Heart left ventricle (tissue), 16 donors: ENCODE measurements at regions not wholly inside any gene's neighbourhood (a gene's known extent, or its start where the extent isn't known, plus 50 kb on each side); places are given as distances from the start of the nearest gene placed in this dataset.

ENCODE experiments used
- ATAC-seq, 4 donors: fragments of 200-7000 bp; cut with Tn5 transposase; one replicate each; pipeline ENCODE4 v1.9.1; 2020 to 2022; ENCODE audit warnings: moderate library complexity in 4 of 4, mild to moderate bottlenecking in 3 of 4, moderate number of reproducible peaks in 1 of 4
- DNase-seq, 5 donors: peaks; one replicate each; pipeline ENCODE4 v3.0.0-alpha.2; 2020
- H3K27ac ChIP-seq, 12 donors: fragments of 200-600 bp; sonication (generic) in 4 of 12; one replicate each; pipeline versions ENCODE4 v1.5.0 to v1.8.0; 2016 to 2022; ENCODE audit warnings: mild to moderate bottlenecking in 2 of 12
- H3K27me3 ChIP-seq, 9 donors: fragments of 200-600 bp; sonication (generic) in 2 of 9; one replicate each; pipeline versions ENCODE4 v1.5.1 to v1.8.0; 2016 to 2022; ENCODE audit warnings: mild to moderate bottlenecking in 3 of 9
- H3K36me3 ChIP-seq, 9 donors: fragments of 200-600 bp; sonication (generic) in 2 of 9; one replicate each; pipeline versions ENCODE4 v1.5.0 to v1.8.0; 2018 to 2022; ENCODE audit warnings: mild to moderate bottlenecking in 2 of 9
- H3K4me1 ChIP-seq, 12 donors: fragments of 200-600 bp; sonication (generic) in 4 of 12; one replicate each; pipeline versions ENCODE4 v1.5.0 to v1.8.0; 2016 to 2022; ENCODE audit warnings: mild to moderate bottlenecking in 3 of 12
- H3K4me3 ChIP-seq, 12 donors: fragments of 200-600 bp; sonication (generic) in 4 of 12; one replicate each; pipeline versions ENCODE4 v1.5.0 to v1.8.0; 2017 to 2022; ENCODE audit warnings: mild to moderate bottlenecking in 9 of 12, moderate library complexity in 4 of 12
- H3K9me3 ChIP-seq, 12 donors: fragments of 200-600 bp; sonication (generic) in 4 of 12; one replicate each; pipeline versions ENCODE4 v1.5.0 to v1.8.0; 2016 to 2022; ENCODE audit warnings: mild to moderate bottlenecking in 1 of 12
- POLR2A ChIP-seq, 2 donors: fragments of 450-650 bp; IDR thresholded peaks; one replicate each; pipeline ENCODE4 v1.6.1; 2017; ENCODE audit warnings: antibody characterized with exemption in 2 of 2, mild to moderate bottlenecking in 2 of 2, moderate library complexity in 2 of 2
- WGBS, 4 donors: extraction: QIAGEN DNeasy Blood & Tissue Kit in 2 of 4; methylation state at CpG; one replicate each; pipeline versions ENCODE4 v1.1.5 to v1.1.7; 2013 to 2018; 5-methylcytosine and 5-hydroxymethylcytosine counted together
- intact Hi-C, 10 donors: fragments of 100-400 bp; cut with DNase I; formaldehyde crosslinking; loops; one replicate each; pipeline versions ENCODE4 v1.11.1 to v1.14.2; 2022
- TF ChIP-seq, protein P1 (sequence below), 12 donors: fragments of 200-600 bp; sonication (generic) in 4 of 12; IDR thresholded peaks; one replicate each; pipeline versions ENCODE4 v1.5.0 to v1.8.0; 2018 to 2022; ENCODE audit warnings: antibody characterized with exemption in 12 of 12, mild to moderate bottlenecking in 5 of 12
- donor health status: ischemic (EF 13 %, LVEDD 7.1; RV severe dilation, severe dysfunction).
- donor health status: healthy with polysubstance abuse.
- donor health status: DM: no; HTN: yes; CAD: no.
- donor health status: DM: no; HTN: no; CAD: no.
- donor health status: ischemic (EF 25% LVEDD 6.9; RV normal size, moderate dysfunction).
- donor health status: ischemic (EF 25% LVEDD 5.7; RV mildly dilated, moderate dysfunction).
- donor health status: healthy.
- donor health status: DM: yes; HTN: yes; CAD: no.
- donor health status: ischemic (EF 35%, LVEDD 5.7; RV mildly dilated, moderate dysfunction).
- donor health status: nonischemic (EF 11% LVEDD 7.7; RV severe dilation, severe dysfunction).
- donor health status: DM: yes; HTN: yes; CAD: no.
- donor health status: PGD.
- donor health status: ischemic (EF 29% LVEDD 5.4; RV normal size, mild dysfunction).
- donor health status: nonischemic (EF 23%, LVEDD 6.1; RV moderate dilation, normal function).

DNA sequence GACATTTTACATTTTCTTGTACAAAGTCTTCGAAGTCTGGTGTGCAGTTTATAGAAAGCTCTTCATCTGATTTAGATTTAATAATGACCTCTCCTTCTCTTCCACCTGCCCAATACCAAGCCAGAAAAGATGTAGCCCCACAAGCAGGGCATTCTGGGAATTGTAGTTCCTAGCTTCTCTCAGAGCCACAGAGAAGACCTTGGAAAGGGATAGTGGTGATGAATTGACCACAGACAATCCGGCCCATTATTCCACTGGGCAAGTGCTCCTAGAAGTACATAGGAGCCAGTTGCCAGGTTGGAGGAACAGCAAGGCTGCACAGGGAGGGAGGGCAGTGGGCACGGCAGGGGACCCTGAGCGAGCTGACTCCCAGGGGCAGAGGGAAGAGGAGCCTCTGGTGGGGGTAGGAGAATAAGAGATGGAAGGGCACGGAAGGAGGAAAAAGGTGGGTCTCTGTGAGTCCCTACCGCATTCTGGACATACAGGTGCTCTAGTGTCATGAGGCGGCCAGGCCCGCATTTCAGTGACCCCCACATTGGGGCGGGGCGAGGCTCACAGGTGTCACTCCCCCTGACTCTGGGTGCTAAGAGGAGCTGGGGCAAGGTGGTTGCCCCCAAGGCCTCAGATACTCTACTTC lies 152.5 kb upstream of the HAAO start:
- no peaks in the 10 kb centered on the region for H3K9me3 ChIP-seq
- H3K36me3 ChIP-seq = no peaks in the 10 kb centered on the region
- no peak for TF ChIP-seq POLR2A (IDR thresholded peaks at IDR 0.05)
- TF ChIP-seq, protein P1, sequence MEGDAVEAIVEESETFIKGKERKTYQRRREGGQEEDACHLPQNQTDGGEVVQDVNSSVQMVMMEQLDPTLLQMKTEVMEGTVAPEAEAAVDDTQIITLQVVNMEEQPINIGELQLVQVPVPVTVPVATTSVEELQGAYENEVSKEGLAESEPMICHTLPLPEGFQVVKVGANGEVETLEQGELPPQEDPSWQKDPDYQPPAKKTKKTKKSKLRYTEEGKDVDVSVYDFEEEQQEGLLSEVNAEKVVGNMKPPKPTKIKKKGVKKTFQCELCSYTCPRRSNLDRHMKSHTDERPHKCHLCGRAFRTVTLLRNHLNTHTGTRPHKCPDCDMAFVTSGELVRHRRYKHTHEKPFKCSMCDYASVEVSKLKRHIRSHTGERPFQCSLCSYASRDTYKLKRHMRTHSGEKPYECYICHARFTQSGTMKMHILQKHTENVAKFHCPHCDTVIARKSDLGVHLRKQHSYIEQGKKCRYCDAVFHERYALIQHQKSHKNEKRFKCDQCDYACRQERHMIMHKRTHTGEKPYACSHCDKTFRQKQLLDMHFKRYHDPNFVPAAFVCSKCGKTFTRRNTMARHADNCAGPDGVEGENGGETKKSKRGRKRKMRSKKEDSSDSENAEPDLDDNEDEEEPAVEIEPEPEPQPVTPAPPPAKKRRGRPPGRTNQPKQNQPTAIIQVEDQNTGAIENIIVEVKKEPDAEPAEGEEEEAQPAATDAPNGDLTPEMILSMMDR (IDR thresholded peaks at IDR 0.05) = no peak
- ATAC-seq (no peak), DNase-seq (no peak)
- H3K4me3 ChIP-seq = no peak overlapping the region
- intact Hi-C loops = loop anchor here (2.0 to 10.0 kb wide), 12 partner anchors 77 to 600 kb away; partner anchors contain the start of gene ZFP36L2 (in 2 of the 10)
- H3K27ac ChIP-seq = peak overlapping the region in 1 of 12 donors; percentile 6
- peaks cover 0 to 32% (median 16%) of the 10 kb centered on the region in 12 donors for H3K4me1 ChIP-seq
- 94 to 98% (median 95%) methylated on average over 10 of the region's 10 CpGs for WGBS, 4 donors
- H3K27me3 ChIP-seq = no peaks in the 10 kb centered on the region

DNA sequence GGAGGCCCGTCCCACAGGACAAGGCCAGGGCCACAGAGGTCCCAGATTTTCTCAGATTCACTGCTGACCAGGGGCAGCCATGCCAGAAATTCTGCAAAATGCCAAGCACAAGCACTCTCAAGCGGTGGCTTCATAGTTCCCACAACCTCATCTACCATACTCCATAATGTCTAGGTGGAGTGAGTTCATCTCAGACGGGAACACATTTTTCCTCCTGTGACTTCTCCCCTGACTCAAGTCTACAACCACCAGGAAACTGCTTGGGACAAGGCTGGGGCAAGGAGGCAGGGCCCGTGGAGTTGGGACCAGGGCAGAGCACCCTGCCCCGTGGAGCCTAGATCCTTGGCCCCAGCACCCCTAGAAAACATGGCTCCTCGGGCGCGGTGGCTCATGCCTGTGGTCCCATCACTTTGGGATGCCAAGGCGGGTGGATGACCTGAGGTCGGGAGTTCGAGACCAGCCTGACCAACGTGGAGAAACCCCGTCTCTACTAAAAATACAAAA lies 150.7 kb upstream of the HAAO start:
- Histone ChIP-seq H3K4me1 (peaks cover 0 to 36% (median 19%) of the 10 kb centered on the region in 12 donors), H3K9me3 (no peaks in the 10 kb centered on the region), H3K36me3 (no peaks in the 10 kb centered on the region), H3K4me3 (no peak overlapping the region), H3K27ac (peak overlapping the region in 6 of 12 donors; percentile 33 to 76 (median 60)), H3K27me3 (no peaks in the 10 kb centered on the region)
- intact Hi-C loops = loop anchor here in 6 of 10 donors (5.0 to 10.0 kb wide), 5 partner anchors 81 to 602 kb away; no protein-coding TSS in a partner anchor
- ATAC-seq (no peak), DNase-seq (peak in 1 of 5 donors; percentile 57)
- WGBS, 4 donors = 91 to 98% (median 96%) methylated on average over 12 to 13 of the region's 13 CpGs
- no peak for TF ChIP-seq POLR2A (IDR thresholded peaks at IDR 0.05)
- TF ChIP-seq, protein P1 (IDR thresholded peaks at IDR 0.05) = no peak

DNA sequence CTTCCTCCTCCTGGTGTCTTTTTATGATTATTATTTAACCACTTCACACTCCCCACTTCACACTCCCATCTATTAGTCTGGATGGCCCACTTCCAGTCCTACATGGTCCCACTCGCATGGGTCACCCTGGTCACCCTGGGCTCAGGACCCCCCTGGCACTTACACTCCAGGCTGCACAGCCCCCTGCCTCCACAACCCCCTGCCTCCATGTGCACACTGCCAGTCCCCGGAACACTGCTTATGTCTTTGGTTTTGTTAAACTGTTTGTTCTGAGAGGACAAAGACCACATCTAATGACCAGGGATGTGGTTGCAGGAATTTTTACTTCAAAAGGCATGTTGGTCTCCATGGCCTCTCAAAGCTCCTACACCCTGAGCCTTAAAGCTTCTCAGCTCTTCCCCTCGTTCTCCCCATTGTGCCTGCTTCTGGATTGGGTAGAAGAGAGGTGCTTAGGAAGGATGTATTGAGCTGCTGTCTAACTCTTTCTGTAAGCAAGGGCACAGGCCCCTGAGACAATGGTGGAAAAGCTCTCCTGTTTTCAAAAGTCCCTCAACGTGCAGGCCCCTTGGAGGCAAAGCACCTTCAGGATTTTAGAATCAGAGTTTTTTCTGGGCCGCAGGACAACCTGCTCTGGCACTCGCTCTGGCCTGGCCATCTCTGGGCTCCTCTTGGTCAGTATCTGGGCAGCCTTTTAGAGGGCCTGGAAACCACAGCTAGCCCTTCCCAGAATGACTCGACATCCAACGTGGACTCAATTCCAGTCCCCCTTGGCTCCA lies 150.0 kb upstream of the HAAO start:
- 88 to 93% (median 91%) methylated on average over 8 of the region's 8 CpGs for WGBS, 4 donors
- TF ChIP-seq, protein P1 (IDR thresholded peaks at IDR 0.05) = no peak
- no peak for TF ChIP-seq POLR2A (IDR thresholded peaks at IDR 0.05)
- intact Hi-C loops = loop anchor here in 6 of 10 donors (5.0 to 10.0 kb wide), 5 partner anchors 80 to 602 kb away; no protein-coding TSS in a partner anchor
- Histone ChIP-seq H3K36me3 (no peaks in the 10 kb centered on the region), H3K4me1 (peaks cover 0 to 38% (median 19%) of the 10 kb centered on the region in 12 donors), H3K4me3 (no peak overlapping the region), H3K27ac (peak overlapping the region in 8 of 12 donors; percentile 11 to 76 (median 54)), H3K9me3 (no peaks in the 10 kb centered on the region), H3K27me3 (no peaks in the 10 kb centered on the region)
- DNase-seq (peak in 1 of 5 donors; percentile 35), ATAC-seq (no peak)
